ENCODE measurements at regions not wholly inside any gene's neighbourhood (a gene's known extent, or its start where the extent isn't known, plus 50 kb on each side); places are given as distances from the start of the nearest gene placed in this dataset.

- no peak overlapping the region for H3K4me3 ChIP-seq (ENCODE audit: low read depth, low read length)
- CTCF ChIA-PET = no interaction called here
- DNase-seq (ENCODE audit: low read depth, low spot score) = no peak
- TF ChIP-seq CTCF (IDR thresholded peaks at IDR 0.05; ENCODE audit: insufficient read depth, low read length, missing control alignments) = no peak
- POLR2A ChIA-PET = no interaction called here
Observed at GRCh38 chr11:7197469-7197868, 54.2 kb upstream of the SYT9 start.

Measured in AG04449 (cell line).